ENCODE measurements at regions not wholly inside any gene's neighbourhood (a gene's known extent, or its start where the extent isn't known, plus 50 kb on each side); places are given as distances from the start of the nearest gene placed in this dataset.
"Not testable (repeated sequence)": the region's sequence is repeated elsewhere in the genome, so short reads cannot be mapped to it uniquely, and the experiment has no call there.

DNA sequence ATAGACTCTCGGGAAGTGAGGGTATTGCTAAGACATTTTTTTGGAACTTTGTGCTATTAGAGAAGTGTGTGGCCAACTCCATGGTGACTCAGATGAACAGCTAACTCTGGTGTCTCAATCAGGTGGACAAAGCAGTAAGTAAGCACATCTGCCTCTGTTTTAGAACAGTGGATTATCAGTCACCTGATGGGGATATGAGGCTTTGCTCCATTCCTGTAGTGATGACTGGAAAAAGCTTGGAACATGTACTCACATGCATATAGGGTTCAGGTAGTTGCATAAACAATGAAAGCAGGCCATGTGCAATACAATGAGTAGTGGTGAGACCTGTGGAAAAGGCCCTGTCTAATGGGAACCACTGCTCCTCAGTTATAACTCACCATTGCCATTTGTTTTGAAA is 168.2 kb upstream of the FBN2 start:
- TF ChIP-seq, protein P1, sequence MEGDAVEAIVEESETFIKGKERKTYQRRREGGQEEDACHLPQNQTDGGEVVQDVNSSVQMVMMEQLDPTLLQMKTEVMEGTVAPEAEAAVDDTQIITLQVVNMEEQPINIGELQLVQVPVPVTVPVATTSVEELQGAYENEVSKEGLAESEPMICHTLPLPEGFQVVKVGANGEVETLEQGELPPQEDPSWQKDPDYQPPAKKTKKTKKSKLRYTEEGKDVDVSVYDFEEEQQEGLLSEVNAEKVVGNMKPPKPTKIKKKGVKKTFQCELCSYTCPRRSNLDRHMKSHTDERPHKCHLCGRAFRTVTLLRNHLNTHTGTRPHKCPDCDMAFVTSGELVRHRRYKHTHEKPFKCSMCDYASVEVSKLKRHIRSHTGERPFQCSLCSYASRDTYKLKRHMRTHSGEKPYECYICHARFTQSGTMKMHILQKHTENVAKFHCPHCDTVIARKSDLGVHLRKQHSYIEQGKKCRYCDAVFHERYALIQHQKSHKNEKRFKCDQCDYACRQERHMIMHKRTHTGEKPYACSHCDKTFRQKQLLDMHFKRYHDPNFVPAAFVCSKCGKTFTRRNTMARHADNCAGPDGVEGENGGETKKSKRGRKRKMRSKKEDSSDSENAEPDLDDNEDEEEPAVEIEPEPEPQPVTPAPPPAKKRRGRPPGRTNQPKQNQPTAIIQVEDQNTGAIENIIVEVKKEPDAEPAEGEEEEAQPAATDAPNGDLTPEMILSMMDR (conservative IDR thresholded peaks at IDR 0.05; ENCODE audit: low read depth, low read length): no peak
- no peak overlapping the region for H3K4me3 ChIP-seq (ENCODE audit: low read length)
- DNase-seq (ENCODE audit: low read depth): no peak

GRCh38 chr5:128708841-128709240 is 170.8 kb upstream of the FBN2 start:
- no peak for DNase-seq (ENCODE audit: low read depth)
- TF ChIP-seq, protein P1 (conservative IDR thresholded peaks at IDR 0.05; ENCODE audit: low read depth, low read length): no peak
- H3K4me3 ChIP-seq (ENCODE audit: low read length): no peak overlapping the region

DNA sequence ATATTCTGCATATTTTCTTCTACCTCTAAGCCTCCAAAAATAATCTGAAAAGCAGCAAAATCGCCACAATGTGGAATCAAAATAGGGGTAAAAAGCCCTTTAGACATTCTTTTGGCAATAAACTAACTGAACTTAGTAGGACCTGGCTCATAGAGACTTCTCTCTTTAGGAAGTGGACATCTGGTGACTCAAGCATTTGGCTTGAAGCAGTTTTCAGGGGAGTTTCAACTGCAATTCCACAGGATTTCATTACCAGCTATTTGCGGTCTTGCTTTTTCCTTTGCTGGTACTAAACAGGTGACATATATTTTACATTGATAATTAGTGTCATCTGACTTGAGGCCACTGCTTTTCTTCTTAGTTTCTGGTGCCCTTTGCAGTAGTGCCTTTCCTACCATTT is 173.2 kb upstream of the FBN2 start:
- TF ChIP-seq, protein P1 (conservative IDR thresholded peaks at IDR 0.05; ENCODE audit: low read depth, low read length): no peak
- H3K4me3 ChIP-seq (ENCODE audit: low read length): no peak overlapping the region
- DNase-seq (ENCODE audit: low read depth): no peak

DNA sequence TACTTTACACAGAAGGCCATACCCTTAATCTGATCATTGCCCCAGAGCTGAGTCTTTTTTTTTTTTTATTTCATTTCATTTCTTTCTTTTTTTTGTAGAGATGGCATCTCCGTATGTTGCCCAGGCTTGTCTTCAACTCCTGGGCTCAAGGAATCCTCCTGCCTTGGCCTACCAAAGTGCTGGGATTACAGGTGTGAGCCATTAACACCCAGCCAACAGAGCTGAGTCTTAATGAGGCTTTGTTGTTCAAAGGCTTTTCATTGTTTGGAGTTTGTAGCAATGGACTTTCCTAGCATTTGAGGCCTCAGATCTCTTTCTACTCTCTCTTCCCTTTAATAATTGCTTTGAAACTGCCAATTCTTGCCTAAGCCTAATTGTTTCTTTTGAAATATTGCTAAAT is 176.5 kb upstream of the FBN2 start:
- H3K4me3 ChIP-seq (ENCODE audit: low read length): no peak overlapping the region
- no peak for DNase-seq (ENCODE audit: low read depth)
- TF ChIP-seq, protein P1 (conservative IDR thresholded peaks at IDR 0.05; ENCODE audit: low read depth, low read length): no peak

GRCh38 chr5:128722551-128722950 is 184.5 kb upstream of the FBN2 start:
- H3K4me3 ChIP-seq (ENCODE audit: low read length): no peak overlapping the region
- DNase-seq (ENCODE audit: low read depth): no peak
- TF ChIP-seq, protein P1 (conservative IDR thresholded peaks at IDR 0.05; ENCODE audit: low read depth, low read length): no peak

- DNase-seq (ENCODE audit: low read depth); H3K4me3 ChIP-seq (ENCODE audit: low read length): not testable (repeated sequence)
Observed at GRCh38 chr5:128730021-128730420, 192.0 kb upstream of the FBN2 start.

DNA sequence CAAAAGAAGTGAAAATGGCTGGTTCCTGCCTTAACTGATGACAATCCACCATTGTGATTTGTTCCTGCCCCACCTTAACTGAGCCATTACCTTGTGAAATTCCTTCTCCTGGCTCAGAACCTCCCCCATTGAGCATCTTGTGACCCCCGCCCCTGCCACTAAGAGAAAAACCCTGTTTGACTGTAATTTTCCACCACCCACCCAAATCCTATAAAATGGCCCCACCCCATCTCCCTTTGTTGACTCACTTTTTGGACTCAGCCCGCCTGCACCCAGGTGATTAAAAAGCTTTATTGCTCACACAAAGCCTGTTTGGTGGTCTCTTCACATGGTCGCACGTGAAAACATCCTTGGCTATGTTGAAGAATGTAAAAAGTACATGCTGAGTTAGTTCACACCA is 197.6 kb upstream of the FBN2 start:
- H3K4me3 ChIP-seq (ENCODE audit: low read length); DNase-seq (ENCODE audit: low read depth): not testable (repeated sequence)

DNA sequence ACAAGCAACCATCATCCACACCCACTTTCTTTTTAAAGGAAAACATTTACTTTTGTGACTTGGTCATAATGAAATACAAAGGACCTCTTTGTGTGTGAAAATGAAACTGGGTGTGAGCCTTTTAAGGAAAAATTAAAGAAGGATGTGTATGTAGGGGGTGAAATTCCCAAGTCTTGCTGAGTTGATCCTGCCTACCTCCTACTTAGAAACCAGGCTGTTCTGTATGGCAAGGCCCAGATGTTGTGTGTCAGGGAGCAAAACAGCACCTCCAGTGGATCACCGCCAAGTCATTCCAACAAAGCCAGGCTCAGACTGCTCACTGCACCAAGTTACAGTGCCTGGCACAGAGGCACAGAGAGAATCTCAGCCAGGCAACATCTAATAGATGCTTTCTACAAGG is 198.5 kb upstream of the FBN2 start:
- peak; percentile 54 for DNase-seq (ENCODE audit: low read depth)
- H3K4me3 ChIP-seq (ENCODE audit: low read length): no peak overlapping the region
- TF ChIP-seq, protein P1 (conservative IDR thresholded peaks at IDR 0.05; ENCODE audit: low read depth, low read length): no peak

Measured in retinal pigment epithelial cell (primary cell).